ENCODE measurements at regions not wholly inside any gene's neighbourhood (a gene's known extent, or its start where the extent isn't known, plus 50 kb on each side); places are given as distances from the start of the nearest gene placed in this dataset.

DNA sequence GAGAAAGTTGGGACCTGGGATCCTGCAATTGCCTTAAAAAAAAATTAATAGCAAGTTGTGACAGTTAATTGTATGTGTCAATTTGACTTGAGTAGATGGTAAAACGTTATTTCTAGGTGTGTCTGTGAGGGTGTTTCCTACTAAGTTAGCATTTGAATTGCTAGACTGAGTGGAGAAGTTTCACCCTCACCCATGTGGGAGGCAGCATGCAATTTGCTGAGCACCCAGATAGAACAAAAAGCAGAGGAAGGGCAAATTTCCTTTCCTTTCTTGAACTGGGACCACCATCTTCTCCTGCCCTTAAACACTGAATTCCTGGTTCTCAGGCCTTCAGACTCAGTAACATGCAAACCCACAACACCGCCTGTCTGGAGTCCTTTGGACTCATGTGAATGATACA, 455.7 kb downstream of the GALR1 start:
- H3K4me3 ChIP-seq (ENCODE audit: low read depth, low read length), result no peak overlapping the region
- TF ChIP-seq, protein P1, sequence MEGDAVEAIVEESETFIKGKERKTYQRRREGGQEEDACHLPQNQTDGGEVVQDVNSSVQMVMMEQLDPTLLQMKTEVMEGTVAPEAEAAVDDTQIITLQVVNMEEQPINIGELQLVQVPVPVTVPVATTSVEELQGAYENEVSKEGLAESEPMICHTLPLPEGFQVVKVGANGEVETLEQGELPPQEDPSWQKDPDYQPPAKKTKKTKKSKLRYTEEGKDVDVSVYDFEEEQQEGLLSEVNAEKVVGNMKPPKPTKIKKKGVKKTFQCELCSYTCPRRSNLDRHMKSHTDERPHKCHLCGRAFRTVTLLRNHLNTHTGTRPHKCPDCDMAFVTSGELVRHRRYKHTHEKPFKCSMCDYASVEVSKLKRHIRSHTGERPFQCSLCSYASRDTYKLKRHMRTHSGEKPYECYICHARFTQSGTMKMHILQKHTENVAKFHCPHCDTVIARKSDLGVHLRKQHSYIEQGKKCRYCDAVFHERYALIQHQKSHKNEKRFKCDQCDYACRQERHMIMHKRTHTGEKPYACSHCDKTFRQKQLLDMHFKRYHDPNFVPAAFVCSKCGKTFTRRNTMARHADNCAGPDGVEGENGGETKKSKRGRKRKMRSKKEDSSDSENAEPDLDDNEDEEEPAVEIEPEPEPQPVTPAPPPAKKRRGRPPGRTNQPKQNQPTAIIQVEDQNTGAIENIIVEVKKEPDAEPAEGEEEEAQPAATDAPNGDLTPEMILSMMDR (conservative IDR thresholded peaks at IDR 0.05; ENCODE audit: low read depth, low read length), result no peak
- DNase-seq (ENCODE audit: low read depth), result no peak

DNA sequence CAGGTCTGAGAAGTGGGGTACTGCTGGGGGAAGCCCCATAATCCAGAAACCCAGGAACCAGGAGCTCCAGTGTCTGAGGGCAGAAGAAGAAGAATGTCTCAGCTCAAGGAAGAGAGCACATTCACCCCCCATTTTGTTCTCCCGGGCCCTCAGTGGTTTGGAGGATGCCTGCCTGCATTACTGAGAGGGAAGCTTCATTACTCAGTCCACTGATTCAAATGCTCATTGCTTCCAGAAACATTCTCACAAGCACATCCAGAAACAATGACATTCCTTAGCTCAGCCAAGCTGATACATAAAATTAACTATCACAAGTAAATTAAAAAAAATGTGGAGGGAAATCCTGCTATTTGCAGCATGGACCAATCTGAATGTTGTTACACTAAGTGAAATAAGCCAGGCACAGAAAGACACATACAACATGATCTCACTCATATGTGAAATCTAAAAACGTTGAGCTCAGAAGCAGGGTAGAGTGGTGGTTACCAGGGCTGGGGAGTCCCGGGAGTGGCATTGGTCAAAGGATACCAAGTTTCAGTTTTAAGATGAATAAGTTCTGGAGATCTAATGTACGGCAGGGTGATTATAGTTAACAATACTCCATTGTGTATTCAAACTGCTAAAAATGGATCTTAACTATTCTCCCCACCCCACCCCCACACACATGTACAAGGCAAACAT, 459.3 kb downstream of the GALR1 start:
- TF ChIP-seq, protein P1 (conservative IDR thresholded peaks at IDR 0.05; ENCODE audit: low read depth, low read length), result no peak
- no peak overlapping the region for H3K4me3 ChIP-seq (ENCODE audit: low read depth, low read length)
- DNase-seq (ENCODE audit: low read depth), result no peak

GRCh38 chr18:77711096-77711495, 461.4 kb downstream of the GALR1 start:
- TF ChIP-seq, protein P1 (conservative IDR thresholded peaks at IDR 0.05; ENCODE audit: low read depth, low read length), result peak; percentile 28
- H3K4me3 ChIP-seq (ENCODE audit: low read depth, low read length), result no peak overlapping the region
- DNase-seq (ENCODE audit: low read depth), result no peak

DNA sequence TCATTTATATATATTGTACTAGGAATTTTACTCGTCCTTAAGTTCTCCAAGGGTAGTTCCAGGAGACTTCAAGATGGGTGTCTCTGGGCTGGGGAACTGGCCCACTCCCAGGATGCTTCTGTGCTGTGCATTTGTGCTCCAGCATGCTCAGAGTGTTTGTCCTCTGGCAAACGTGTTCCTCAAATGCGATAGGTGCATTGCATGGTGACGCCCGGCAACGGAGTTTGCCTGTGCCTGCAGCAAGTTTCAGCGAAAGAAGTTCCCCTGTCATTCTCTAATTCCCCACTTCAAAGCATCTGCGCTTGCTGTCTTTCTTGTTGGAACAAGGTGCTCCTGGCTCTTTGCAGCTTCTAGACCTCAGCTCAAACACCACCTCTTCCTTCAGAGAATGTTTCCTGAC, 465.1 kb downstream of the GALR1 start:
- no peak for DNase-seq (ENCODE audit: low read depth)
- no peak overlapping the region for H3K4me3 ChIP-seq (ENCODE audit: low read depth, low read length)
- TF ChIP-seq, protein P1 (conservative IDR thresholded peaks at IDR 0.05; ENCODE audit: low read depth, low read length), result no peak

DNA sequence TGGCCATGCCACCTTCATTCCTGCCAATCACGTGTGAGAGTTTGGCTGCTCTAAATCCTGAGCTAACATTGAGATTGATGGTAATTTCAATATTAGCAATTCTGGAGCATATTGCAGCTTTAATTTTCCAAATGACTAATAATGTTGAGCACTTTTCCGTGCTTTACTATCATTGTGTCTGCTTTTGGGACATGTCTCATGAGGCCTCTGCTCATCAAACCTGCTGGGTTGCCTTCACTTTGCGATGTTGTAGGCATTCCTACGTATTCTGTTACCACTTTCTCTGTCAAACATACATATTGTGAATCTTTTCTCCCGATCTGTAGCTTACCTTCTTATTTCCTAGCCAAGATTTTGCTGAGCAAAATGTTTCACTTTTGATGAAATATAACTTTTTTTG, 466.6 kb downstream of the GALR1 start:
- H3K4me3 ChIP-seq (ENCODE audit: low read depth, low read length), result no peak overlapping the region
- DNase-seq (ENCODE audit: low read depth), result no peak
- TF ChIP-seq, protein P1 (conservative IDR thresholded peaks at IDR 0.05; ENCODE audit: low read depth, low read length), result no peak

DNA sequence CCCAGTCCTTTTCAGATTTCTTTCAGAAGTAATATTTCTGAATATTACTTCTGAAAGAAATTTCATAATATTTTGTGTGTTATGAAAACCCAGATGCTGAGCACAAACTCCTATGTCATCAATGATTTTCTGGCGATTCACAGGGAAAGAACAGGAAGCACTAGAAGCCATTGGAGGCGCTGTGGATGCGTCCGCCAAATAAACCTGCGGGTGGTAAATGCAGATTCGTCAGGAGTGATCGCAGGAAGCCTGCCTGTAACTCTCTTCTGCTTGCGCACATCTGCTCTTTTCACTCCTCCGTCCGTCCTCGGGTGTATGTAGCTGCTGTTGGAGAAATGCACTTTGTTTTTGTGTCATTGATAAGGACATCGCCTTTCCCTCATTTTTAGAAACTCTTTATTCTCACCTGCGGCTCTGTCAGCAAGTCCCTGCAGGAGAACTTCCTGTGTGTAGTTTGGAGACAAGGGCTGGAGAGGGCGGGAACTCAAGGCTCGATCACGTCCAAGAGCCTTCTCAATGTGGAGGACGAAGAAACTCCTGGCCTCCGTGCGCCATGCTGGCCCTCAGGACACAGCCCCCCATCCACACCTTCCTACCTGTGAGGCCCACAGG, 483.8 kb downstream of the GALR1 start:
- no peak overlapping the region for H3K4me3 ChIP-seq (ENCODE audit: low read depth, low read length)
- TF ChIP-seq, protein P1 (conservative IDR thresholded peaks at IDR 0.05; ENCODE audit: low read depth, low read length), result no peak
- DNase-seq (ENCODE audit: low read depth), result no peak

DNA sequence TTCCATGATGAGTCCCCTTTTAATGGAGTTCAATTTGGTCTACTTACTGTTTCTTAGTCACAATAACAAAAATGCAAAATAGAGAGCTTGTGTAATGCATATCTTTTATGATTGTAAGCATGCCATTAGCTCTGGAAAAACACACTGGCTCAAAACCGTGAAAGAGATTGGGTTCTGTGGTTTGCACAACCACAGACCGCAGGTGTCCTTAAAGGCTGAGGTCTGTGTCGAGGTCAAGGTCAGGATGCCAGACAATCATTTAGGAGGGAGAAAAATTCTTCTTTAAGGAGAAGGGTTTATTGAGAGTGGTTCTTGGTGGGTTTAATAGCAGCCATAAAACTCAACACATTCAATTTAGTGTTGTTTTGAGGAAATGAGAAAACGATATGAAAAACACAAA, 487.2 kb downstream of the GALR1 start:
- H3K4me3 ChIP-seq (ENCODE audit: low read depth, low read length), result no peak overlapping the region
- TF ChIP-seq, protein P1 (conservative IDR thresholded peaks at IDR 0.05; ENCODE audit: low read depth, low read length), result no peak
- no peak for DNase-seq (ENCODE audit: low read depth)
